ENCODE measurements at regions not wholly inside any gene's neighbourhood (a gene's known extent, or its start where the extent isn't known, plus 50 kb on each side); places are given as distances from the start of the nearest gene placed in this dataset.

GRCh38 chr14:45766247-45766646, 513.2 kb upstream of the MIS18BP1 start (continued):
- TF ChIP-seq CHD7 (IDR thresholded peaks at IDR 0.05; ENCODE audit: insufficient replicate concordance, low read length) (no peak), NRF1 (IDR thresholded peaks at IDR 0.05; ENCODE audit: low read depth, low read length) (no peak), SIX5 (IDR thresholded peaks at IDR 0.05; ENCODE audit: low read depth, low read length) (no peak), RBBP5 (IDR thresholded peaks at IDR 0.05; ENCODE audit: borderline replicate concordance, low read depth, low read length) (no peak), KDM5A (IDR thresholded peaks at IDR 0.05; ENCODE audit: low read length) (no peak), CTCF (IDR thresholded peaks at IDR 0.05; ENCODE audit: control extremely low read depth in 1 of 3, insufficient read depth in 1 of 3, low read depth in 1 of 3, low read length in 3 of 3) (no peak), JUND (IDR thresholded peaks at IDR 0.05; ENCODE audit: low read length) (no peak), YY1 (IDR thresholded peaks at IDR 0.05; ENCODE audit: low read depth, low read length) (no peak), CREB1 (IDR thresholded peaks at IDR 0.05) (no peak), SIRT6 (IDR thresholded peaks at IDR 0.05; ENCODE audit: low read length) (no peak)

All from H1 (cell line).